ENCODE measurements at regions not wholly inside any gene's neighbourhood (a gene's known extent, or its start where the extent isn't known, plus 50 kb on each side); places are given as distances from the start of the nearest gene placed in this dataset.

DNA sequence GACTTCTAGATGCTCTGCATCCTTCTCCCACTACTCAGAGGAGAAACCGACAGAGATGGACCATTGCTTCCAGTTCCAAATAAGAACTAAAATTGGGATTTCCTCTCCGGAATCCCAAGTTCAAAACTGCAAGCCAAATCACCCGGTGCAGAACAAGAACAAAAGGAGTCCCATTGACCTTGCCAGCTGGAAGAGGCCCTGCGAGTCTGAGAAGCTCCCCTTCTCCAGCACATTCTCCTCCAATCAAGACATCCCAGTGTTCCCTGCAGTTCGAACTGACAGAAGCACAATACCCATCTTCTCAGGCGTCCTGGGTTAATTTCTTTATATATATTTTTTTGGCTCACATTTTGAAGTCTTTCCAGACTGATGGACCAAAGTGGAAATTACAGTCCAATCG lies 195.3 kb upstream of the MEIS1 start:
- no peak for TF ChIP-seq CTCF (IDR thresholded peaks at IDR 0.05)
- no peak for TF ChIP-seq EZH2 (IDR thresholded peaks at IDR 0.05; ENCODE audit: borderline replicate concordance, insufficient read depth, low read depth, low read length, poor library complexity, severe bottlenecking)

Measured in B cell (primary cell).